Skeletal muscle satellite cell (primary cell): ENCODE measurements at regions not wholly inside any gene's neighbourhood (a gene's known extent, or its start where the extent isn't known, plus 50 kb on each side); places are given as distances from the start of the nearest gene placed in this dataset.

Experiments used
- H3K27me3 ChIP-seq: 2 replicates; pipeline ENCODE4 v1.7.0; 2013; ENCODE audit warnings: low read length; ENCODE audit not compliant: control insufficient read depth, insufficient read depth
- H3K36me3 ChIP-seq: 2 replicates; pipeline ENCODE4 v1.7.0; 2013; ENCODE audit warnings: mild to moderate bottlenecking, control low read depth, low read length; ENCODE audit not compliant: insufficient read depth
- H3K4me1 ChIP-seq: 2 replicates; pipeline ENCODE4 v1.7.0; 2013; ENCODE audit warnings: low read length; ENCODE audit not compliant: control insufficient read depth, insufficient read depth
- H3K4me2 ChIP-seq: 2 replicates; pipeline ENCODE4 v1.7.0; 2013; ENCODE audit warnings: mild to moderate bottlenecking, low read length
- H3K4me3 ChIP-seq: 2 replicates; pipeline ENCODE4 v1.7.0; 2013; ENCODE audit warnings: low read length
- H3K9ac ChIP-seq: 2 replicates; pipeline ENCODE4 v1.7.0; 2013; ENCODE audit warnings: mild to moderate bottlenecking, low read depth, low read length, moderate library complexity
- H3K9me3 ChIP-seq: replicated peaks from 2 replicates; pipeline ENCODE4 v1.7.0; 2013; ENCODE audit warnings: mild to moderate bottlenecking, control low read depth, low read length

DNA sequence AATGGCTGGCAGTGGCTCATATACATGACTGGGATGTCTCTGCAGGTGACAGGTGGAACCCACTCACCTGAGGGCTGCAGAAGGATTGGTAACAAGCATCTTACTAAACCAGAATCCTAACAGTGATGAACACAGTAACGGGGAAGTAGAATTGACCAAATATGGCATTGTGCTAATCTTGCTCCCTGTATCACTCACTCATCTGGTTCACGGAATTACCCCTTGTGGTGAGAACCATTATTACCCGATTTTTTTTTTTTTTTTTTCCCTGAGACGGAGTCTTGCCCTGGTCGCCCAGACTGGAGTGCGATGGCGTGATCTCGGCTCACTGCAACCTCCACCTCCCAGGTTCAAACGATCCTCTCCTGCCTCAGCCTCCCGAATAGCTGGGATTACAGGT, 69.5 kb downstream of the PTPRS start:
- no peak overlapping the region for H3K4me3 ChIP-seq
- H3K4me1 ChIP-seq: no peaks in the 10 kb centered on the region
- H3K27me3 ChIP-seq: no peaks in the 10 kb centered on the region
- H3K9me3 ChIP-seq: no peaks in the 10 kb centered on the region
- H3K4me2 ChIP-seq: no peak overlapping the region
- H3K36me3 ChIP-seq: peaks cover 11% of the 10 kb centered on the region
- no peak overlapping the region for H3K9ac ChIP-seq

DNA sequence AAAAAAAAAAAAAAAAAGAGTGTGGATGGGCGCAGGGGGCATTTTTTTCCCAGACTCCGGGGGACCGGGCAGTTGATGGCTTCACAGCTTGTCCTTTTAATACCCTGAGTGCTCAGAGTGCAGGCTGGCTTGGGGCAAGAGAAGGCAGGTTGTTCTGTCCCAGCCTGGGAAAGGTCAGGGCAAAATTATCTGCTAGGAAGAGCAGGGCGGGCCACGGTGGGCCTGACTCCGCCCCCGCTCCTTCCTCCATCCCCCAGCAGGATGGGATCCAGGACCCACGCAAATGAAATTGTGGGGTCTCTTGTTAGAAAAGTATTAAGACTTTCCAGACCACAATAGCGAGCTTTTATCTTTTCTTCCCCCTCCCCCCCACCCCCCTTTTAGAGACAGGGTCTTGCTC, 70.7 kb downstream of the PTPRS start:
- no peak overlapping the region for H3K9ac ChIP-seq
- H3K4me2 ChIP-seq: no peak overlapping the region
- no peak overlapping the region for H3K4me3 ChIP-seq
- no peaks in the 10 kb centered on the region for H3K4me1 ChIP-seq
- H3K36me3 ChIP-seq: peaks cover 11% of the 10 kb centered on the region
- H3K9me3 ChIP-seq: no peaks in the 10 kb centered on the region
- no peaks in the 10 kb centered on the region for H3K27me3 ChIP-seq

DNA sequence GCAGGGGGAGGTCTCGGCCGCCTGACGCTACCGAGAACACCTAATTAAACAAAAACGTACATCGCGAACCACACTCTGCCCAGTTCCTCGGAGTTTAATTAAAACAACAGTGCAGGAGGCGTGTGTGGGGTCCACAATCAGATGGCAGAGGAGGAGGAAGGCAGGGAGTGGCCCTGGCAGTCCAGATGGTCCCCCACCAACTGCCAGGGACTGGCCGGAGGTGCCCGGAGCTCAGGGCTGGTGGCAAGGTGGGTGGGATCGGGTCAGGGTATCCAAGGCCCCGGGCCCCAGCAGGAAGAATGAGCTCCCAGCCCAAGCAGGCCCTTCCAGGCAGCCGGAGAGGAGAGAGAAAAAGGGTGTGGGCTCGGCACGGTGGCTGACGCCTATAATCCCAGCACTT, 71.3 kb downstream of the PTPRS start:
- Histone ChIP-seq H3K4me2 (no peak overlapping the region), H3K9ac (no peak overlapping the region), H3K4me3 (no peak overlapping the region), H3K4me1 (no peaks in the 10 kb centered on the region), H3K36me3 (peaks cover 11% of the 10 kb centered on the region), H3K9me3 (no peaks in the 10 kb centered on the region), H3K27me3 (no peaks in the 10 kb centered on the region)

DNA sequence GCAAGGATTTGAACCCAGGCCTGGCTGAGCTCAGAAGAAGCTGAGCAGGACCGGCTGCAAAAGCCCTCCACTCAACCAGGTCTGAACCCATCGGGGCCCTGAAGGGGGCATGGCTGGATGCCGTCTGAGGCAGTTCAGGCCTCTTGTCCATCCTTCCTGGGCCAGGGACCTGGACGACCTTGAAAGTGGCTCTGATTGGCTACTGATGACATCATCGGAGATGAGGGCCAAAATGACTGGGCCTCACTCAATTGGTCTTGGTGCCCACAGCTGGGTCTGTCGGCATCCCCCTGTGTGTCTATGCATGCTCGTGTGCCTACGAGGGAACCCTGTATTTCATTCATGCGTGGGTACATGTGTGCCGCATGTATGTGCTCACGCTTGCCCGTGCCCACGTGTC, 71.8 kb downstream of the PTPRS start:
- no peaks in the 10 kb centered on the region for H3K27me3 ChIP-seq
- no peak overlapping the region for H3K9ac ChIP-seq
- H3K4me2 ChIP-seq: no peak overlapping the region
- no peaks in the 10 kb centered on the region for H3K9me3 ChIP-seq
- no peak overlapping the region for H3K4me3 ChIP-seq
- H3K4me1 ChIP-seq: no peaks in the 10 kb centered on the region
- peaks cover 11% of the 10 kb centered on the region for H3K36me3 ChIP-seq

DNA sequence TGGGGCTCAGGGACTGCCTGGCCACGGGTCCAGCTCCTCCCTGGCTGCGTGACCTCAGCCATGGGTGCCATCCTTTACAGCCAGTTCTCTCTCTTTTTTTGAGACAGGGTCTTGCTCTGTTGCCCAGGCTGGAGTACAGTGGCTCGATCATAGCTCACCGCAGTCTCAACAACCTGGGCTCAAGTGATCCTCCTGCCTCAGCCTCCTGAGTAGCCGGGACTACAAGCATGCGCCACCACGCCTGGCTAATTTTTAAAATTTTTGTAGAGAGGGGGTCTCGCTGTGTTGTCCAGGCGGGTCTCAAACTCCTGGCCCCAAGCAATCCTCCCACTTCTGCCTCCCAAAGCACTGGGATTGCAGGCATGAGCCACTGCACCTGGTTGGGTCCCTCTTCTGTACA, 75.4 kb downstream of the PTPRS start:
- Histone ChIP-seq H3K36me3 (no peaks in the 10 kb centered on the region), H3K9me3 (no peaks in the 10 kb centered on the region), H3K4me2 (no peak overlapping the region), H3K4me1 (no peaks in the 10 kb centered on the region), H3K4me3 (no peak overlapping the region), H3K27me3 (no peaks in the 10 kb centered on the region), H3K9ac (no peak overlapping the region)

DNA sequence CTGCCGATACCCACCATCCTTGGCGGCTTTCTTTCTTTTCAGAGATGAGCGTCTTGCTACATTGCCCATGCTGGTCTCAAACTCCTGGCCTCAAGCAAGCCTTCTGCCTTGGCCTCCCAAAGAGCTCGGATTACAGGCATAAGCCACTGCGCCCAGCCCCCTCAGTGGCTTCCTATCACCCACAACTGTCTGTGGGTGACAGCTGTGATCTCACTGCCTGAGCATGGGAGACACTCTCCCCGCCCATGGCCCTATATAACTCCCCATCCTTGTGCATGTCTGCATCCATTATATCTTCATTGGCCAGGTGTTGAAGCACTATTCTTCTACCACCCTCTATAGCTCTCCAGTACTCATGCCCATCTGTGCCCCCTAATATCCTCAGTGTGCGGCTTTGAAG, 76.2 kb downstream of the PTPRS start:
- no peaks in the 10 kb centered on the region for H3K36me3 ChIP-seq
- H3K9me3 ChIP-seq: no peaks in the 10 kb centered on the region
- no peaks in the 10 kb centered on the region for H3K4me1 ChIP-seq
- H3K4me2 ChIP-seq: no peak overlapping the region
- H3K27me3 ChIP-seq: no peaks in the 10 kb centered on the region
- no peak overlapping the region for H3K9ac ChIP-seq
- no peak overlapping the region for H3K4me3 ChIP-seq

DNA sequence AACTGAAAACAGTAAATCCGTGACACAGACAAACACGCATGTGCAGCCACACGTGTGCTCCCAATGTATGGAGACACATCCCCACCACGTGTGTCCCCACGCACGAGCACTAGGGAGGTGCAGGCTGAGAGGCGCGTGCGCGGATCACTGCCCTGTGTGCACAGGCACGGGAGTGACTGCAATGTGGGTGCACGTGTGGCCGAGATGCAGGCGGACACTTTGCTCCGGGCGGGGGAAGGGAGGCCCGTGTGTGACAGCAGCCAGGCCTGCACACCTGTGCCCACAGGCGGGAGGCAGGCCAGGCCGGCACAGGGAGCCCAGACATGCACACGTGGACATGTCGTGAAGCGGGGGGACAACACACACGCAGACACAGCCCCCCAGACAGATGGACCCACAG, 77.0 kb downstream of the PTPRS start:
- H3K4me3 ChIP-seq: no peak overlapping the region
- no peak overlapping the region for H3K4me2 ChIP-seq
- H3K9me3 ChIP-seq: no peaks in the 10 kb centered on the region
- H3K27me3 ChIP-seq: no peaks in the 10 kb centered on the region
- no peaks in the 10 kb centered on the region for H3K4me1 ChIP-seq
- H3K9ac ChIP-seq: no peak overlapping the region
- no peaks in the 10 kb centered on the region for H3K36me3 ChIP-seq

DNA sequence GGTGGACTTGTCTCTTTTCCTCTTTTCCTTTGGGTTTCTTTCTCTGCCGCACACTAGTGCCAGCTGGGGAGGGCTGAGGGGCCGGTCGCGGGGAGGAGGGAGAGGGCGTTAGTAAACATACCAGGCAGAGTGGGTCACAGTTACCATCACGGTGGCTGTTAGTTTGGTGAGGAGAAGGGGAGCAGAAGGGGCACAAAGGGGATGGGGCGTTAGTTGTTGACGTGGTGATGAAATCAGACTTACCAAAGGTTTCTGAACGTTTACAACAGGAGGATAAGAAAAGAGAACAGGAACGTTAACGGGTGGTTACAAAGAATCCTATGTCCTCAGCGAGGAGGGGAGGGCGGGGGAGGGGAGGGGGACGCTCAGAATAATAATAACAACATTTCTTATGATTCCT, 77.9 kb downstream of the PTPRS start:
- no peak overlapping the region for H3K9ac ChIP-seq
- no peaks in the 10 kb centered on the region for H3K27me3 ChIP-seq
- H3K4me1 ChIP-seq: no peaks in the 10 kb centered on the region
- peaks cover 6% of the 10 kb centered on the region for H3K36me3 ChIP-seq
- H3K4me2 ChIP-seq: no peak overlapping the region
- no peak overlapping the region for H3K4me3 ChIP-seq
- H3K9me3 ChIP-seq: no peaks in the 10 kb centered on the region

DNA sequence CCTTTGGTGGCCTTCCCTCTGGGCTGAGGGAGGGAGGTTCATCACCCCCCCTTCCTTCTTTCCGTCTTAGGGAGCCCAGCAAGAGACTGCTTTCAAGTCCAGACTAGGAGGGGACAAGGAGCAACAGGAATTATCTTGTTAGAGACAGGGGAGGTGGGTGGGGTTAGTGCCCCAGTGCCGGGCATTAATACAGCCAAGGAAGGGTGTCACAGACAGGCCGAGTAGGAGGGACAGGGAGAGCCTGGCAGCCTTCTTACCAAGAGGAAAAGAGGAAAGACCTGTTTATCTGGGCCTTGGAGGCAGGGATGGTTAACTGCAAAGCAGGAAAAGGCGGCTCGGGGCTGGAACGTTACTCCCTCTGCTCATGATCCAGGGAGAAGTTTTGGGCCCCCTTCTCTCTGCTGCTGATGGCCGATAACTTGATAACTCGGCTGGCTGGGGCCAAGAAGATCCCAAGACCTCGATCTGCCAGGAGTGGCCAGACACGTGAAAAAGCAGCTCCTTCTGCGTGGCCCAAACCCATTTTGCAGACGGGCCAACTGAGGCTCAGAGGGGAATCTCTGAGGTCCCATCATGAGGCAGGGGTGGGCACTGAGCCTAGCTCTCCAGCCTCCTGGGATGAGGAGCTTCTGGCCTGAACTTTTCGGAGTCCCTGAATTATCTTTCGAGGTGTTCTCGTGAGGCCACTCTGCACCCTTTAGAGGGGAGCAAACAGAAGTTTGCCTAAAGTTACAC, 79.3 kb downstream of the PTPRS start:
- H3K9ac ChIP-seq: no peak overlapping the region
- no peaks in the 10 kb centered on the region for H3K9me3 ChIP-seq
- H3K4me1 ChIP-seq: no peaks in the 10 kb centered on the region
- no peak overlapping the region for H3K4me3 ChIP-seq
- no peak overlapping the region for H3K4me2 ChIP-seq
- no peaks in the 10 kb centered on the region for H3K27me3 ChIP-seq
- H3K36me3 ChIP-seq: peaks cover 6% of the 10 kb centered on the region

DNA sequence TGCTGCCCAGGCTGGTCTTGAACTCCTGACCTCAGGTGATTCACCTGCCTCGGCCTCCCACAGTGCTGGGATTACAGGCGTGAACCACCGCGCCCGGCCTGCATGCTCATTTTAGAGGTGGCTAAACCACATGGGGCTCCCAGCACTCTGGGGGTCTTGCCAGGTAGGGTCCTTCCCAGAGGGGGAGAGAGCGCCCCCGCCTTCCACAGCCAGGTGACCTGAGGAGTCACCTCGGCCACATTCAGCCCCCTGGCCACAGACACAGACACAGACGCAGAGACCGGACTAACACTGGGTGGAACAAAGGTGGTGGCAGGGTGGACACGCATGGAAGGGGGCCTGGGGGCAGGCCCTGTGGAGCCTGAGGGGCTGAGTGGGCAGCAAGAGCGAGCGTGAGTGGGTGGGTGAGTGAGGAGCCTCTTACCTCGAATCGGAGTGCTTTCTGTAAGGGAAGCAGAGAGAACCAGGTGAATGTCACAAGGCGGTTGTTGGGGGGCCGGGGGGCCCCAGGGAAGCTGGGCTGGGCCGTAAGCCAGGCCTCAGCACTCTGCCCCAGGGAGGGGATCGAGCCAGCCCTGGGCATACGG, 80.1 kb downstream of the PTPRS start:
- no peaks in the 10 kb centered on the region for H3K27me3 ChIP-seq
- H3K4me3 ChIP-seq: no peak overlapping the region
- H3K4me2 ChIP-seq: no peak overlapping the region
- H3K9ac ChIP-seq: no peak overlapping the region
- H3K4me1 ChIP-seq: no peaks in the 10 kb centered on the region
- H3K9me3 ChIP-seq: peaks cover 5% of the 10 kb centered on the region
- H3K36me3 ChIP-seq: peaks cover 10% of the 10 kb centered on the region

DNA sequence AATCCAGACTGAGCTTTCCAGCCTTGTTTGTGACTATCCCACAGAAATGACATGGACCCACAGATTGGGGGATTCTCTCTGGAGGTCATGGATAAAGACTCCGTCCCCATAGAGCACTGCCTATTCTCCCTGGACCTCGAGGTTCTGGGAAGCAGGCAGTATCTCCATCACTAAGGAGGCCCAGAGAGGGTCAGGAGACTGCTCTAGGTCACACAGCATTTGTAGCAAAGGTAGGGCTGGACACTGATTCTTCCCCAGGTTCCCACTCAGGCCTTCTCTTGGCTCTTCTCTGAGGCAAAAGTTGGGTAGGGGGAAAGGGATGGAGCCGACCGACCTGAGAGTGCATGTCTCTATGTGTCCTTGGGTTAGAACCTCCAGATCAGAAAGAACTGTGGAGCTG, 80.9 kb downstream of the PTPRS start:
- Histone ChIP-seq H3K4me1 (no peaks in the 10 kb centered on the region), H3K4me3 (no peak overlapping the region), H3K4me2 (no peak overlapping the region), H3K9ac (no peak overlapping the region), H3K27me3 (no peaks in the 10 kb centered on the region), H3K9me3 (peaks cover 8% of the 10 kb centered on the region), H3K36me3 (peaks cover 15% of the 10 kb centered on the region)
